Hypothalamus (tissue), 51 donors: ENCODE measurements at regions not wholly inside any gene's neighbourhood (a gene's known extent, or its start where the extent isn't known, plus 50 kb on each side); places are given as distances from the start of the nearest gene placed in this dataset.

Source experiments
- DNase-seq, 51 donors: peaks; one replicate each; lab custom pipeline; 2025; lab: John Stamatoyannopoulos, UW

DNA sequence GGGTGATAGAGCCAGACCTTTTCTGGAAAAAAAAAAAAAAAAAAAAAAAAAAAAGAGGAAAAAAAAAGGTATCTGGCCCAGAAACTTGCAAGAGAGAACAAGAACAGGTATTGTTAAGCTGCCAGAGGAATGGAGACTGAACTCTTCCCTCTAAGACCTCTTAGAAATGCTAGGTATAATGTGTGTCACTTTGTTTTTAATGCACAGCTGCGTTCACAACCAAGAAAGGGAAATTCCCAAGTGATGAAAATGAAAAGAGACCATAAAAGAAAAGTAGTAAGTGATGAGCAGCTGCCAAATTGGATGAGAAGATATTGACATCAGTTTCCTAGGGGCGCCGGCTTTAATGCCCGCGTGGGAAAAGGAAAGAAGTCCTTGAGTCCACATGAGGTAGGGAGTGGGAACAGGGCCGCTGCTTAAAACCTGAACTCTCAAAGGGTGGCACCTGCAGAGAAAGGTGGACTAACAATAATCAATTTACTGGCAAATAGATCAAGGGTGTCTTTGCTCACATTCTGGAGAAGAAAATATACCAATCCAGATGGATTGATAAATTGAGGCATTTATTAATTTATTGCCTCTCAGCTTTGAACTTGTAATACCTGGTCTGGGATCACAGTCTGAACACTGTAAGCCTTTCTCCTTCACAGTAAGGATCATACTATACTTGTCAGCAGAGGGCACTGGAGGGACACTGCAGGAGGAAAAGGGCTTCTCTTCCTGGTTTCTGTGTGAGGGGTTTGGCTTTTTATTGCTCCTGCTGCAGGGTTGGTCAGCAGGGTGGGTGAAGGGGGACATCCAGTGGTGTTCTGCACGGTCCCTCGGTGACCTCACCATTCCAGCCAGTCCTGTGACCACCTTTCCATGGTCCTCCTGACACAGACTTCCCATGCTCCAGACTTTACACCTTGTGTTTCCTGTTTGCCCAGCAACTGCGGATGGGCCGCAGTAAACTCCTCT, 131.6 kb downstream of the AQP9 start:
- peak in 17 of 51 donors; percentile 1 to 50 (median 15) for DNase-seq

DNA sequence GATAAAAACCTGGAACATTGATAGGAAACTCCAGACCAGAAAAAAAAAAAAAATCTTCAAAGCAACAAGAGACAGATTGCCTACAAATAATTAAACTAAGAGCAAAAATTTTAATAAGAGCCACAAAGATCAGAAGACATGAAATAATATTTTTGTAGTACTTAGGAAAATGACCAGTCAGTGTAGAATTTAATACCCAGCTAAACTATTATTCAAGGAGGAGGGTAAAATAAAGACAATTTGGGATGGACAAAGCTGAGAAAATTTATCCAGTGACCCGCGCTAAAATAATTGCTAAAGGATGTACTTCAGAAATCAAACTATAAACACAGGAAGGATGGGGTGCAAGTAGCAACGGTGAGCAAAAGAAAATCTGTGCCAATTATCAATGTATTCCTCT, 133.2 kb downstream of the AQP9 start:
- no peak for DNase-seq

DNA sequence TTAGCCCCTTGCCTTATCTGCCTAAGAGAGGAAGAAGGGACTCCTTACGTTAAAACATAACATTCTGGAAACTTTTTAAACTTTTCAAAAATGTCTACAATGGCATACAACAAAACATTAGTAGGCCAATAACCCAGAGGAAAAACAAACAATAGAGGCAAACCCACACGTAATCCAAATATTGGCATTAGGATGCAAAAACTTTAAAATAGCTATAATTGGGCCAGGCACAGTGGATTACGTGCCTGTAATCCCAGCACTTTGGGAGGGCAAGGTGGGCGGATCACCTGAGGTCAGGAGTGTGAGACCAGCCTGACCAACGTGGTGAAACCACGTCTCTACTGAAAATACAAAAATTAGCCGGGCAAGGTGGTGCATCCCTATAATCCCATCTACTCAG, 134.9 kb downstream of the AQP9 start:
- DNase-seq, result no peak

DNA sequence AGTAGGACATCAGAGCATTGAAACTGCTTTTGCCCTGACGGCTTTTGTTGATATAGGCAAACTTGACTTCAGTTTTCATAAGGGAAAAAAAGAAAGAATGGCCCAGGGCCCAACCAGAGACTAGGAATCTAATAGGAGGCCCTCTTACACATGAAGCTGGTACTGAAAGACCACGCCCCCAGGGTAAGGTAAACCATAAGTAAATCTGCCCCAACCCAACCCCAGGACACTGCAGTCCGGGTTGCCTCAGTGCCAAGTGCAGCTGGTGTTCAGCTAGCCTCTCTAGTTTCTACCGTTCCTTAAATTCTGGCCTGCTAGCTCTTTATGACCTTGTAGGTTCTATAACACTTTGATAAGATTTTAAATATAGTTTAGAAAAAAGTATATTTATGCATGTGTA, 136.7 kb downstream of the AQP9 start:
- no peak for DNase-seq

DNA sequence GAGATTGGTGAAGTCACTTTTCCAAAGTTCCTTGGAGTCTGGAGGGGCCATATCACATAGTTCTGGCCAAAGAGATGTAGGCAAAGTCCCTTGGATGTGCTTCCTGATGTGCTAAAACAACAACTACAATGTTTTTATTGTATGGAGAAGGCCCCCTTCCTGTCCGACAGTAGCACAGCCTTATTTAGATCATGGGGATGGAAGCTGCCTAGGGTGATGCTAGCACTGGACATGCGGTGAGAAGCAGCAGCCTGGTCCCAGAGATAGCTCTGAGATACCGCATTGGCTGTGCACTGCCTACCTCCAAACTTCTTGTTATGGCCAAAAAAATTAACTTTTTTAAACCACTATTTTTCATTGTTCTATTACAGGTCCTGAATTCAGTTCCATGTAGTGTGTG, 137.6 kb downstream of the AQP9 start:
- no peak for DNase-seq

DNA sequence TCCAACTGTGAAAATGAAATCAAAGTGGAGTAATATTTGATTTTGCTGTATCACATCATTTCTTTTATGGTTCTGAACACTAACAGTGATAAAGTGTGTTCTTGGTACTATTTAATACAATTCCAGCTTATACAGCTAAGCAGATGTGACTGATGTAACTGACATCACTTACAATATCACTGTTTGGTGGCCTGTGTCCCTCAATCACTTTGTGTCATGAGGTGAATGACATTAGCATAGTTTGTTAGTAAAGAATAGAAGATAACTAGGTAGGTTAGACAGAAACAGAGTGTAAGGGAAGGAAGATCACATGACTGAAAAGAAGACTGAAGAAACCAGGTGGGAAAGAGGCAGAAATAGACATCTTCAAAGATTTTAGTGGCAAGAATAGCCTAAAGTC, 138.7 kb downstream of the AQP9 start:
- DNase-seq, result no peak

DNA sequence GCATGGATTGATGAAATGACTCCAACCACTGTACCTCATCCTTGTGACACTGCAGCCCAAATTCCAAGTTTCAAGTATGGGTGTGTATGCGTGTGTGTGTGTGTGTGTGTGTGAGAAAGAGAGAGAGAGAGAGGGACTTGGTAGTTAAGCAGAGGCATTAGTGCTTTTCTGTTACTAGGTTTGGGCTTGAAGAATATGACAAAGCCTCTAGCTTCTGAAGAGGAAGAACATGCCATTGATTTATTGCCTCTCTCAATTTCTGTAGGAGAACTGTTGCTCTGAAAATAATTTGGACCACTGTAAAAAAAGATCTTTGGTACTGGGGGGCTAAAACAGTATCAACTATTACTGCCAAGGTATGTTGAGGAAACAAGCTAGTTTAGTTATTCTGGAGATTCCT, 139.2 kb downstream of the AQP9 start:
- DNase-seq, result no peak

DNA sequence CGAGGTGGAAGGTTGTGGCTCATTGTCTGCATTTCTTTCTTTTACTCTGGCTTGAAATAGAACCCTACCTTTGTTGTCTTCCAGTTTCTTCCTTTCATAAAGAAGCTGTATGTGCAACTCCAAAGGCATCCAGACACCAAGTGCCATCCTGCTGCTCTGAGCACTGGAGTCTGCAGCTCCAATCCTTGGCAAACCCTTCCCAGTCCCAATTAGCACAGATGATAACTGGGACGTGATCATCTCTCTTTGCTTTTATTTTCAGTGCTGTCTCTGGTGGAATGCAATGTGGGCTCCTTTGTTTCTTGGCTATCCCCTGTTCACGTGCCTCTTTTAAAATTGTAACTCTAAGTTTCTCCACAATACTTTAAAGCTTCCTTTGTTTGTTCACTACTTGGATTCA, 140.9 kb downstream of the AQP9 start:
- DNase-seq, result no peak

DNA sequence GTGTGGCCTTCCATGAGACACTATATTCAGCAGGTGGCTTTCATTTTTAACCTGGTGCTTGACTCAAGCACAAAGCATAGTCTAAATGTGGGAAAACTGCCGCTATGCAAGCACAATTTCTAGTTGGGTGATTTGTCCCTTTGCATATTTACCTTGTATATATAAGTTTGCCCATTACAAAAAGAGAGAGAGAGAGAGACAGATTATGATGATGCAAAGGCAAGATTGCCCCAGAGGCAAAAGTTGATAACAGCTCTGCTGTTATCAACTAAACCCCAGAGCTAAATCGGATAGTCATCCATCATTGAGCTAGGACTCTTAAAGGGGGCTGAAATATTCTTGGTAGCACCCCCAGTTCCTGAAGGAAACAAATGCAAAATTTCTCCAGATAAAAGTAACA, 141.5 kb downstream of the AQP9 start:
- DNase-seq, result no peak

DNA sequence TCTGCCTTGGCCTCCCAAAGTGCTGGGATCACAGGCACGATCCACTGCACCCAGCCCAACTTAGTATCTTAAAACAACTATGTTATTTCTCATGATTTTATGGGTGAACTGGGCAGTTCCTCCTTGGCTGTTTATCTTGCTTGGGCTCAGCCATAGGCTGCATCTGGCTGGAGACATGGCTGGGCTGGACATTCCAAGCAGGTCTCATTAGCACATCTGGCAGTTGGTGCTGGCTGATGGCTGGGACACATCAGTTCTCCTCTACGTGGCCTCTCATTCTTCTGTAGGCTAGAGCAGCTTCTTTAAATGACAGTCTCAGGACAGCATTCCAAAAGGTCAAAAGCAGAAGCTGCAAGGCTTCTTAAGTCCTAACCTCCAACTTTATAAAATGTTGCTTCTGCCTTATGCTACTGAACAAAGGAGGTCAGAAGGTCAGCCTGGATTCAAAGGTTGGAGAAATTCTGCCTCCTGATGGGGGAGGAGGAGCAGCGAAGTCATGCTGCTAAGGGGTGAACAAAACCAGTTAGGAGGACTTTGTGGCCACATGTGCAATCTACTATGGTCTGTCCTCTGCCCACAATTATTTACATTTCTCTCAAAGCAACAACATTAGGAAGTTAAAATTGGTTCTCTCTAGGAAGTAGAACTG, 144.0 kb downstream of the AQP9 start:
- DNase-seq, result no peak

DNA sequence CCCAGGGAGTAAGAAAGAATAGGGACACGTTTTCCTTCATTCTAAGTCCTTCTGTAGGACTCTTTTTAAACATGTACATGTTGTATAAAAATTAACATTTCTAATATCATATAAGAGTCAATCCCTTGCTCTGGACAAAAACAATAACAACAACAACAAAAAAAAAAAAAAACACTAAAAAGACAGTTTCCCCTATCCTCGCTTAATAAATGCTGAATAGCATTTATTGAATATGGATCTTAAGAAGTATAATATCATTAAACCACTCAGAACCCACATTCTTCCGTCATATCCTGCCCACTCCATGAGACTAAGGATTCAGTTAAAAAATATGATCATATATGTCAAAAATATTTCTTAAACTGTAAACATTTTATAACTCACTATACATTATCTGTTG, 145.1 kb downstream of the AQP9 start:
- DNase-seq, result no peak

DNA sequence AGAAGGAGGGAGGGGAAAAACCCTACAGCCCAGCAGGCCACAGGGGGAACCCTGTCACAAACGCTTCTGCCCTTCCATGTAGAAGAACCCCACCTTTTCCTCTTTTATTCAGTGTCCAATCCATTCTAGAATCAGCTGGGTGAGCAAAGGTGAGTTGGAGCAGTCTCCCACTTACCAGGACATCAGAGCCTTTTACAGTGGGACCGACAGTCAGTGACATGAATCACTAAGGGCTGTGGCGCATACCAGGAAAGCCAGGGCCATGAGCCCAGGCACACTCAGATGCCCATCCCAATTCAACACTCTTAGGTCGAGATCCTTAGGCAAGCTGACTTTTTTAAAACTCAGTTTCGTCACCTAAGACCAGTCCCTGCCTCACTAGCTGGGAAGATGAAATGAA, 146.1 kb downstream of the AQP9 start:
- DNase-seq, result no peak

DNA sequence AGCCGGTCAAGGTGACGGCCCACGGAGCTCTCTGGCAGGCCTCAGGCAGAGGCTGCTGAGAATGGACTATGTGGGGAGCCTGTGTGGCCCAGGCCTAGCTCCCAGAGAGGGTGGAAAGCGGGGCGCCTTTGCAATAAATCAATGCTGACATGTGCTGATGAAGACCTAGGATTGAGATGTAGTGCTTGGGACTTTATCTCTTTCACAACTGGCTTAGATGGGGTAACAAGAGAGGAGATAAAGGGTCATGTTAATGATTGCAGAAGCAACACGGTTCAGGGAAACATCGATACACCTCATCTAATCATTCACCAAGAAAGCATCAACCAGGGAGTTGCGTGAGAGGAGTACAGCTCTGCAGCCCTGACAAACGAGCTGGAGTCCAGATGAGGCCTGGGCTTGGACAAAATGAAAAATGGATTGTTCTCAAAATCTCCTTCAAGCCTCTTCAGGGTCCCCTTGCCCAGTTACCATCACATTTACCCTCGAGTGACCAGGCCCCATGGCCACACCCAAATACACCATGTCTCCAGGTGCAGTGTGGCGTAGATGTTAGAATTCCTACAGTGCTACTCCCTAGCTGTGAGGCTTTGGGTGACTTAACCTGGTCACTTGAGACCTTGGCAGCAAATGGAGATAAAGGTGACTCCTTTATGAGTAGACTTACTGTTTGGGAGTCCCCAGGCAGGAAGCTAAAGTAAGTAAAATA, 146.4 kb upstream of the LIPC start:
- no peak for DNase-seq

DNA sequence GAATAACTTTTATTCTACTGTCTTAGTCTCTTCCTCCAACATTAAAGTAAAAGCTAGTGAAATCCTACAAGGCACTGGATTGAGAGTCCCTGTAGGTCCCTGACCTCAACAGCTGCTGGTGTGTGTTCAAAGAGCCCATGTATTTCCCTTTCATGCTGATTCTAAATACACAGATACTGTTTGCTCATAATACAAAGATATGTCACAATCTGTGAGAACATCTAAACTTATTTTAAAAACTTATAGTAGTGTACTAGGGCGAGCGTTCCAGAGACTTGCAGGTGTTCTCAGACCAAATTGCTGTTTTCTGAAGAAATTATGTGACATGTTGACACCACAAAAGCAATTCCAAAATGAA, 145.9 kb upstream of the LIPC start:
- DNase-seq, result no peak

DNA sequence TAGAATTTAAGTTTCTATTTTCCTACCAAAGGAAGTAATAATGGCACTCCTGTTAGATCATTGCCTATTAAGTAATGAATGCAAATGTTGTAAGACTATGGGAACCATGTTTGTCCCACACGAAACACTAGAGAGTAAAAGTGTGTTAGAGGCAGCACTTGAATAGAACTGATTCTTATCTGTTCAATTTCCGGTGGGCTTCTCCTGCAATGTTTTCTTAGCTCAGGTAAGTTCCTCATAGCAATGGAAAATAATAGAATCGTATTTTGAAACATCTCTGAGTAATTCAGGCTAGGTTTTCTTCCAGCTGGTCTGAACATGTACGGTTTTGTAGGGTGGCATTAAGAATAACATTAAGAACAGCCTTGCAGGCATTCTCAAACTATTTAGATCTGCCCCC, 145.3 kb upstream of the LIPC start:
- DNase-seq, result no peak

DNA sequence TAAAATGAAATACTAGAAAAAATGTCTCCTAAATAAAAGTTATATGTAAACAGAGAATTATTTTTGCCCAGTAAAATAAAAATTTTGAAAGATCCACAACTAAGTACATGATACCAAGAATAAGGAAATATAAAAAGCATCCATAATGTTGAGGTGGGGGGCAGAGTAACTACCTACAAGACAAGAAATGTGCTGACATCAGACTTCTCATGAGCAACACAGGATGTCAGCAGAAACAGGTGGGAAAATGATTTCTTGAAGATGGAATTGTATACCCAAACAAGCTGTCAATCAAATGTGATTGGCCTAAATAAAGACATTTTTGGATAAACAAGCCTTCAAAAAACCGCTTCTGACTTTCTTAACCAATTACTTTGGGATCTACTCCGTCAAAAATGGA, 143.9 kb upstream of the LIPC start:
- no peak for DNase-seq

DNA sequence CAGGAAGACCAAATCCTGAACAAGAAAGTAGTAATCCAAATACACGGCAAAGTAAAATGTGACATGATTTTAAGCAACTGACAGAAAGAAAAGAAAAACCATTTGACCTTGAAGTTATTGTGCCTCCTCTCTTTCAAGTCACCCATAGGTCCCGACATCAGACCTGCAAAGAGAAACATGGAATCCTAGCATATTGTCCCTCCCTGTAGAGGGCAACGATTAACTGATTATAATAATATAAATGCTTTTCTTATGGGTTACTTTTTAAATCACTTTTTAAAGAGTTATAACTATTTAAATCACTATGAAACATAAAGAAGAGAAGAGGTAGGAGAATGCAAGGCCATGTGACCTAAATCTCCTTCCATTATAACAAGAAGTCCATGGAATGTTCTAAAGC, 143.2 kb upstream of the LIPC start:
- no peak for DNase-seq

DNA sequence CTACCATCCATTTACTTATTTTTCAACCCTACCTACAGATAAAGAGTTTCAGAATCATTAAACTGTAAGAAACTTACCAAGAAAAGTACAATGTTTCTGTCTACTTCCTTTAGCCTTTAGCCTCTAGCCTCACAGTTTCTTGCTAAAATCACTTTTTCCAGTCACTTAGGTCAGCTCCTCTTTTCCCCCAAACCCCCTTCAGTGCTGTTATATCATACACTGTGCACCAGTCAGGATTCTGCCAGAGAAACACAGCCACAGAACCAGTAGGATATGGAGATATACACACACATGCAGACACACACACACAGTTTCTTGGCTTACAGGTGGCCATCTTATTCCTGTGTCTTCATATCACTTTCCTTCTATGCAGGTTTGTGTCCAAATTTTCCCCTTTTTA, 139.9 kb upstream of the LIPC start:
- DNase-seq, result no peak

DNA sequence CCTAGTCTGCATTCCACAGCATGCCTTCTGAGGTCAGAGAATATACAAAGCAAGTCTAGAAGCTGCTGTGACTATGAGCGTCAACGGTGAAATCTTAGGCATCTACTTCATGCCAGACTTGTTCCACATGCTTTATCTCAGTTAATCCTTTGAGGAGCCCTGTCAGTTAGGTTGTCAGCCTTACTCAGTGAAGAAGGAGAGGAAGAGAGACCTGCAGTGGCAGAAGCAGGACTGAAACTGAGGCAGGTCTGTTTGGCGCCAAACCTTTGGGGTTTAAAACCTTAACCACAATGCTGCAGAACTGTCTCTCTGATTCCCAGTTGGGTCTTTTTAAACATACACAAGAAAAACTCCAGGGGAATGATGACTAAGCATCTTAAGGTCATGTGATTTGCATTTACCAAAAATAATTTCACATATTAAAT, 139.0 kb upstream of the LIPC start:
- no peak for DNase-seq

DNA sequence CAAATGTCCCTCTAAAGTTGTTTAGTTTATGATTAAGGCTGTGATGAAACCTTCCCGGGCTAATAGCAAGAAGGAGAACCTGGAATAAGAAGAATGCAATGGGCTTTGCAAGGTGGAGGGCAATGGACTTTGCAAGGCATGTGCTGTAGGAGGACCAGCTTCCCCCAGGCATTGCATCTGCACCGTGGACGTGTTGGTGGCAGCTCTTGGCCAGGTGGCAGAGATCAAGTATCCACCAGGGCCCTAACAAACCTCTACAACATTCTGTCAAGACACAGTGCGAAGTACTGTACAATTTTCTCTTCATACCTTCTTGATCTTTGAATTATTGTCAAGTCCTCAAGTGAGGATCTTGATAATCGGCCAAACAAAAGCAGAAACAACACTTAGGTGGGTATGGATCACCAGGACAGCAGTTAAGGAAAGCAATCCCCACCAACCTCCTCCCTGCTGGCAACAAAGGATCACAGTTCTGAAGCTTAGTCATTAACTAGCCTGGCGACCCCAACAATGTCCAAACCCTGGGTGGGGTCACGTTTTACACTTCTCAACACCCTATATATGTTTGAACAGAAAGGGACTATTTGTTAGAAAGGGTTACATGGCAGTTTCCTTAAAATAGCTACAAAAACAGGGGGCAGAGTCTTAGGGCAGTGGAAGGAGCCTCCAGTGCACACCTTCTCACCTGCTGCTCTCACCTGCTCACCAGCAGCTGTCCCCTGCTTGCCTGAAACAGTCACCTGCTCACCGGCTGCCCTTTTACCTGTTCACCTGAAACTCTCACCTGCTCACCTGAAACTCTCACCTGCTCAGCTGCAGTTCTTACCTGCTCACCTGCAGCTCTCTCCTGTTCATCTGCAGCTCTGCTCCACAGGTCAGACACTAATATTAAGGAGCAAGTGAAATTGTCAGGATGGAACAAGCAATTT, 137.9 kb upstream of the LIPC start:
- no peak for DNase-seq
